ENCODE measurements at regions not wholly inside any gene's neighbourhood (a gene's known extent, or its start where the extent isn't known, plus 50 kb on each side); places are given as distances from the start of the nearest gene placed in this dataset.

GRCh38 chr20:57944988-57945387, 235.2 kb upstream of the PMEPA1 start:
- TF ChIP-seq CTCF (conservative IDR thresholded peaks at IDR 0.05) (no peak), ZFX (IDR thresholded peaks at IDR 0.05) (no peak)
